ENCODE measurements at regions not wholly inside any gene's neighbourhood (a gene's known extent, or its start where the extent isn't known, plus 50 kb on each side); places are given as distances from the start of the nearest gene placed in this dataset.
"Not testable (repeated sequence)": the region's sequence is repeated elsewhere in the genome, so short reads cannot be mapped to it uniquely, and the experiment has no call there.

- H3K36me3 Mint-ChIP-seq (ENCODE audit: low read depth); CTCF ChIA-PET; H3K9me3 Mint-ChIP-seq; DNase-seq; H3K27me3 Mint-ChIP-seq (ENCODE audit: low read depth); intact Hi-C loops (cut with micrococcal nuclease); H3K4me3 Mint-ChIP-seq; H3K27ac Mint-ChIP-seq; H3K4me1 Mint-ChIP-seq (ENCODE audit: low read depth): not testable (repeated sequence)
Observed at GRCh38 chr4:49262786-49263185, 276.7 kb downstream of the CWH43 start.

- H3K4me1 Mint-ChIP-seq (ENCODE audit: low read depth); intact Hi-C loops (cut with micrococcal nuclease); H3K4me3 Mint-ChIP-seq; DNase-seq; H3K27ac Mint-ChIP-seq; H3K36me3 Mint-ChIP-seq (ENCODE audit: low read depth); H3K27me3 Mint-ChIP-seq (ENCODE audit: low read depth); H3K9me3 Mint-ChIP-seq; CTCF ChIA-PET: not testable (repeated sequence)
Observed at GRCh38 chr4:49270435-49270834, 284.4 kb downstream of the CWH43 start.

GRCh38 chr4:49270912-49271311 lies 284.8 kb downstream of the CWH43 start:
- H3K36me3 Mint-ChIP-seq (ENCODE audit: low read depth); H3K4me1 Mint-ChIP-seq (ENCODE audit: low read depth); H3K27me3 Mint-ChIP-seq (ENCODE audit: low read depth); intact Hi-C loops (cut with micrococcal nuclease); H3K4me3 Mint-ChIP-seq; CTCF ChIA-PET; H3K27ac Mint-ChIP-seq; DNase-seq; H3K9me3 Mint-ChIP-seq: not testable (repeated sequence)

GRCh38 chr4:49285905-49286304 lies 299.8 kb downstream of the CWH43 start:
- H3K36me3 Mint-ChIP-seq (ENCODE audit: low read depth); intact Hi-C loops (cut with micrococcal nuclease): not testable (repeated sequence)

GRCh38 chr4:49286926-49287745 lies 301.1 kb downstream of the CWH43 start:
- H3K9me3 Mint-ChIP-seq; H3K4me1 Mint-ChIP-seq (ENCODE audit: low read depth); CTCF ChIA-PET; H3K36me3 Mint-ChIP-seq (ENCODE audit: low read depth); H3K27ac Mint-ChIP-seq; H3K27me3 Mint-ChIP-seq (ENCODE audit: low read depth); intact Hi-C loops (cut with micrococcal nuclease); DNase-seq; H3K4me3 Mint-ChIP-seq: not testable (repeated sequence)

More at GRCh38 chr4:49285905-49286304, 299.8 kb downstream of the CWH43 start:
- H3K27me3 Mint-ChIP-seq (ENCODE audit: low read depth); H3K4me3 Mint-ChIP-seq; H3K4me1 Mint-ChIP-seq (ENCODE audit: low read depth); H3K27ac Mint-ChIP-seq; DNase-seq; CTCF ChIA-PET; H3K9me3 Mint-ChIP-seq: not testable (repeated sequence)

GRCh38 chr4:49287893-49288292 lies 301.8 kb downstream of the CWH43 start:
- H3K36me3 Mint-ChIP-seq (ENCODE audit: low read depth); H3K27me3 Mint-ChIP-seq (ENCODE audit: low read depth); H3K27ac Mint-ChIP-seq; H3K4me3 Mint-ChIP-seq; intact Hi-C loops (cut with micrococcal nuclease); DNase-seq; H3K4me1 Mint-ChIP-seq (ENCODE audit: low read depth); CTCF ChIA-PET; H3K9me3 Mint-ChIP-seq: not testable (repeated sequence)

GRCh38 chr4:49288796-49289195 lies 302.7 kb downstream of the CWH43 start:
- H3K27me3 Mint-ChIP-seq (ENCODE audit: low read depth); H3K4me3 Mint-ChIP-seq; H3K4me1 Mint-ChIP-seq (ENCODE audit: low read depth); H3K36me3 Mint-ChIP-seq (ENCODE audit: low read depth); CTCF ChIA-PET; H3K9me3 Mint-ChIP-seq; intact Hi-C loops (cut with micrococcal nuclease); H3K27ac Mint-ChIP-seq; DNase-seq: not testable (repeated sequence)

GRCh38 chr4:49314815-49315214 lies 328.7 kb downstream of the CWH43 start:
- DNase-seq; CTCF ChIA-PET; intact Hi-C loops (cut with micrococcal nuclease): not testable (repeated sequence)

GRCh38 chr4:49320725-49321410 lies 334.8 kb downstream of the CWH43 start:
- intact Hi-C loops (cut with micrococcal nuclease); H3K27ac Mint-ChIP-seq; CTCF ChIA-PET; H3K4me1 Mint-ChIP-seq (ENCODE audit: low read depth); H3K9me3 Mint-ChIP-seq; H3K27me3 Mint-ChIP-seq (ENCODE audit: low read depth); H3K4me3 Mint-ChIP-seq; DNase-seq; H3K36me3 Mint-ChIP-seq (ENCODE audit: low read depth): not testable (repeated sequence)

More at GRCh38 chr4:49314815-49315214, 328.7 kb downstream of the CWH43 start:
- H3K4me1 Mint-ChIP-seq (ENCODE audit: low read depth); H3K27ac Mint-ChIP-seq; H3K27me3 Mint-ChIP-seq (ENCODE audit: low read depth); H3K9me3 Mint-ChIP-seq; H3K36me3 Mint-ChIP-seq (ENCODE audit: low read depth); H3K4me3 Mint-ChIP-seq: not testable (repeated sequence)

GRCh38 chr4:49321511-49322300 lies 335.6 kb downstream of the CWH43 start:
- H3K36me3 Mint-ChIP-seq (ENCODE audit: low read depth); H3K4me3 Mint-ChIP-seq; CTCF ChIA-PET; H3K27ac Mint-ChIP-seq; H3K4me1 Mint-ChIP-seq (ENCODE audit: low read depth); H3K27me3 Mint-ChIP-seq (ENCODE audit: low read depth); DNase-seq; intact Hi-C loops (cut with micrococcal nuclease); H3K9me3 Mint-ChIP-seq: not testable (repeated sequence)

- H3K9me3 Mint-ChIP-seq; intact Hi-C loops (cut with micrococcal nuclease); H3K27ac Mint-ChIP-seq; H3K36me3 Mint-ChIP-seq (ENCODE audit: low read depth); H3K4me3 Mint-ChIP-seq; H3K4me1 Mint-ChIP-seq (ENCODE audit: low read depth); H3K27me3 Mint-ChIP-seq (ENCODE audit: low read depth); CTCF ChIA-PET; DNase-seq: not testable (repeated sequence)
Observed at GRCh38 chr4:49322610-49323572, 336.8 kb downstream of the CWH43 start.

GRCh38 chr4:49323573-49323940 lies 337.5 kb downstream of the CWH43 start:
- intact Hi-C loops (cut with micrococcal nuclease); H3K27ac Mint-ChIP-seq; H3K4me1 Mint-ChIP-seq (ENCODE audit: low read depth); H3K9me3 Mint-ChIP-seq; CTCF ChIA-PET; DNase-seq; H3K27me3 Mint-ChIP-seq (ENCODE audit: low read depth); H3K36me3 Mint-ChIP-seq (ENCODE audit: low read depth); H3K4me3 Mint-ChIP-seq: not testable (repeated sequence)

Data from activated naive CD4-positive, alpha-beta T cell treated with anti-CD3 and anti-CD28 coated beads for 36 hours (primary cell).